Neural crest cell (in vitro differentiated cells): ENCODE measurements at regions not wholly inside any gene's neighbourhood (a gene's known extent, or its start where the extent isn't known, plus 50 kb on each side); places are given as distances from the start of the nearest gene placed in this dataset.

Experiments used
- DNase-seq: peaks from one replicate; pipeline ENCODE4 v3.0.0; 2021; ENCODE audit warnings: low read depth, mixed read lengths, low spot score
- H3K27ac Mint-ChIP-seq: one replicate; pipeline ENCODE4 v1.8.0; 2021; ENCODE audit warnings: mild to moderate bottlenecking, mixed read lengths; ENCODE audit not compliant: unreplicated experiment
- H3K27me3 Mint-ChIP-seq: 2 replicates; pipeline ENCODE4 v1.8.0; 2021; ENCODE audit warnings: low read depth, mild to moderate bottlenecking, mixed read lengths
- H3K36me3 Mint-ChIP-seq: 2 replicates; pipeline ENCODE4 v1.8.0; 2021; ENCODE audit warnings: low read depth, mild to moderate bottlenecking, mixed read lengths
- H3K4me1 Mint-ChIP-seq: 2 replicates; pipeline ENCODE4 v1.8.0; 2021; ENCODE audit warnings: mixed read lengths
- H3K4me3 Mint-ChIP-seq: one replicate; pipeline ENCODE4 v1.8.0; 2021; ENCODE audit warnings: mild to moderate bottlenecking, mixed read lengths
- H3K9me3 Mint-ChIP-seq: 2 replicates; pipeline ENCODE4 v1.8.0; 2021; ENCODE audit warnings: mixed read lengths
- CTCF ChIP-seq: fragments of 200-600 bp; sonication (generic); conservative IDR thresholded peaks from 2 replicates; pipeline ENCODE4 v1.5.0; 2021; ENCODE audit warnings: antibody characterized with exemption, mild to moderate bottlenecking

GRCh38 chr3:80384811-80385210 lies 617.0 kb upstream of the ROBO1 start:
- Mint-ChIP-seq H3K27me3 (no peaks in the 10 kb centered on the region), H3K9me3 (peaks cover 14% of the 10 kb centered on the region), H3K27ac (no peak overlapping the region), H3K4me1 (no peaks in the 10 kb centered on the region), H3K4me3 (no peak overlapping the region), H3K36me3 (no peaks in the 10 kb centered on the region)
- DNase-seq: no peak
- TF ChIP-seq CTCF: no peak

GRCh38 chr3:80374423-80374822 lies 606.6 kb upstream of the ROBO1 start:
- Mint-ChIP-seq H3K4me3 (no peak overlapping the region), H3K36me3 (no peaks in the 10 kb centered on the region), H3K4me1 (no peaks in the 10 kb centered on the region), H3K9me3 (no peaks in the 10 kb centered on the region), H3K27me3 (no peaks in the 10 kb centered on the region), H3K27ac (no peak overlapping the region)
- DNase-seq: no peak
- no peak for TF ChIP-seq CTCF

GRCh38 chr3:80368616-80369015 lies 600.8 kb upstream of the ROBO1 start:
- H3K4me1 Mint-ChIP-seq: no peaks in the 10 kb centered on the region
- H3K4me3 Mint-ChIP-seq: no peak overlapping the region
- H3K9me3 Mint-ChIP-seq: peaks cover 2% of the 10 kb centered on the region
- no peak for DNase-seq
- no peaks in the 10 kb centered on the region for H3K36me3 Mint-ChIP-seq
- TF ChIP-seq CTCF: no peak
- H3K27ac Mint-ChIP-seq: no peak overlapping the region
- no peaks in the 10 kb centered on the region for H3K27me3 Mint-ChIP-seq

GRCh38 chr3:80366808-80367548 lies 599.2 kb upstream of the ROBO1 start:
- Mint-ChIP-seq H3K9me3 (peaks cover 2% of the 10 kb centered on the region), H3K4me3 (no peak overlapping the region), H3K27me3 (no peaks in the 10 kb centered on the region), H3K27ac (no peak overlapping the region), H3K36me3 (no peaks in the 10 kb centered on the region), H3K4me1 (no peaks in the 10 kb centered on the region)
- TF ChIP-seq CTCF: no peak
- DNase-seq: no peak

- H3K4me3 Mint-ChIP-seq: no peak overlapping the region
- H3K4me1 Mint-ChIP-seq: no peaks in the 10 kb centered on the region
- no peak for DNase-seq
- no peaks in the 10 kb centered on the region for H3K36me3 Mint-ChIP-seq
- H3K27ac Mint-ChIP-seq: no peak overlapping the region
- no peaks in the 10 kb centered on the region for H3K9me3 Mint-ChIP-seq
- no peaks in the 10 kb centered on the region for H3K27me3 Mint-ChIP-seq
- TF ChIP-seq CTCF: no peak
Observed at GRCh38 chr3:80357761-80358160, 590.0 kb upstream of the ROBO1 start.
